Pancreas (tissue), 10 donors: ENCODE measurements at regions not wholly inside any gene's neighbourhood (a gene's known extent, or its start where the extent isn't known, plus 50 kb on each side); places are given as distances from the start of the nearest gene placed in this dataset.

Experiments
- ATAC-seq, 4 donors: fragments of 200-7000 bp; cut with Tn5 transposase; one replicate each; pipeline versions ENCODE4 v1.8.0 to v1.9.1; 2020; ENCODE audit warnings: mild to moderate bottlenecking in 4 of 4, moderate library complexity in 4 of 4
- DNase-seq, 6 donors: peaks; one replicate each; pipeline ENCODE4 v3.0.0-alpha.2; 2020
- FAIRE-seq: peaks from 2 replicates; lab custom pipeline; 2012; peaks lifted over from hg19 to GRCh38; lab: Jason Lieb, UNC
- H3K27ac ChIP-seq, 4 donors: fragments of 200-600 bp; sonication (generic); 1 replicate in 3 of 4; 2 replicates in 1 of 4; pipeline versions ENCODE4 v1.5.0 to v1.8.0; 2020
- H3K27me3 ChIP-seq, 4 donors: fragments of 200-600 bp; one replicate each; pipeline ENCODE4 v1.8.0; 2021
- H3K36me3 ChIP-seq, 3 donors: fragments of 200-600 bp; sonication (generic) in 1 of 3; one replicate each; pipeline versions ENCODE4 v1.5.0 to v1.8.0; 2020 to 2021
- H3K4me1 ChIP-seq, 3 donors: fragments of 200-600 bp; one replicate each; pipeline ENCODE4 v1.8.0; 2021
- H3K4me3 ChIP-seq, 4 donors: fragments of 200-600 bp; sonication (generic) in 2 of 4; one replicate each; pipeline versions ENCODE4 v1.5.0 to v1.8.0; 2020 to 2021
- H3K9me3 ChIP-seq, 4 donors: fragments of 200-600 bp; one replicate each; pipeline ENCODE4 v1.8.0; 2021
- WGBS, 2 donors: extraction: QIAGEN DNeasy Blood & Tissue Kit; methylation state at CpG; one replicate each; pipeline ENCODE4 v1.1.7; 2013; 5-methylcytosine and 5-hydroxymethylcytosine counted together
- intact Hi-C, 3 donors: fragments of 100-400 bp; cut with DNase I; formaldehyde crosslinking; loops; one replicate each; pipeline versions ENCODE4 v1.11.1 to v1.14.2; 2022
- TF ChIP-seq, protein P1 (sequence below), 4 donors: fragments of 200-600 bp; sonication (generic) in 3 of 4; IDR thresholded peaks; one replicate each; pipeline versions ENCODE4 v1.5.0 to v1.8.0; 2021; ENCODE audit warnings: antibody characterized with exemption in 4 of 4
- donor health status: healthy with polysubstance abuse.
- donor health status: DM: no; HTN: no; CAD: no; lungs with moderate emphysema.
- donor health status: DM: no; HTN: no; CAD: no.
- donor health status: control.
- donor health status: control.
- donor health status: Bipolar disorder and iron deficiency.
- donor health status: DM: yes; HTN: yes; CAD: no.
- donor health status: DM: no; HTN: no; CAD: no.
- donor health status: DM: no; HTN: no; CAD: no.
- donor health status: DM: yes; HTN: yes; CAD: no.

DNA sequence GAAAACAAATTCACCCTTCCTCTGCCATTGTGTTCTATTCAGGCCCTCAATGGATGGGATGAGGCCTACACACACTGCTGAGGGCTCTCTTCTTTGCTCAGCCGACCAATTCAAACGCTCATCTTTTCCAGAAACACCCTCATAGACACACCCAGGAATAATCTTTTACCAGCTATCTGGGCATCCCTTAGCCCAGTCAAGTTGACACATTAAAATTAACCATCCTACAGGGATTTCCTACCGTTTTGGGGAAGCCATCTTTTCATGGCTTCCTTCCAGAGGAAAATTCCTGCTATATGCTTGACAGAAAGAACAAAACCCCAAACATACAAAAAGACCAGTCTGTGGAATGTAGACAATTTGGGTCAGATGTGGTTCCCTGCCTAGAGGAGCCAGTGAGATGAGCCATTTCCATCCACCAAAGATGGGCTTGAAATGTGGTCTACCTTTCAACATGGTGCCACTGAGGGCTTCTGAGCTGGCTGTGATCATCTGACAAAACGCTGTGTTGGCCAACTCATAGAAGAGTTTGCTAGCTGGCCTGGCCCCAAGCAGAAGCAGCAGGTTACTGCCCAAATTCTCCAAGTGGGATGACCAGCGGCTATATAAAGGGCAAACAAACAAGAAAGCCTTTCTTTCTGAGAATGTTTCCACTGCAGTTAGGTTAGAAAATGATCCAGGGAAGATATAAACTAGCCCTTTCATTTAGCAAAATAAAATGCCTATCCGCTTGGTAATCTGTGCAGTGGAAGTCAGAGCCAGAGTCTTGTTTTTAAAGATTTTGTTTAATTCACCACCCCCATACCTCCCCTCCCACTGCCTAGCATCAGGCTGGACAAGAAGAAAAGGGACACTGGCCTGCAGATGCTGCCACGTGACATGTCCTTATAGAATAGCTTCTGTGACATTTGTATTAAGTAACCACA, 69.1 kb upstream of the MRPS6 start:
- no peak for ATAC-seq
- intact Hi-C loops, result no loop called here

DNA sequence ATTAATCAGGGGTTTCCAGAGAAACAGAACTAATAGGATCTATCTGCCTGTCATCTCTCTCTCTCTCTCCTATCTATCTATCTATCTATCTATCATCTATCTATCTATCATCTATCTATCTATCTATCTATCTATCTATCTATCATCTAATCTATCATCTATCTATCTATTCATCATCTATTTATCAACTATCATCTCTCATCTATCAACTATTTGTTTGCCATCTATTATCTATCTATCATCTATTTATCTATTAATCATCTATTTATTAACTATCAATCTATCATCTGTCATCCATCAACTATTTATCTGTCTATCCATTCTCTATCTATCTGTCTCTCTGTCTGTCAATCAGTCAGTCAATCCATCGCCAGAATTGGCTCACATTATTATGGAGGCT, 70.0 kb upstream of the MRPS6 start:
- H3K27me3 ChIP-seq, result no peaks in the 10 kb centered on the region
- DNase-seq (no peak), FAIRE-seq (no peak), ATAC-seq (no peak)
- intact Hi-C loops, result no loop called here
- WGBS, 2 donors, result 77 to 98% methylated on average over 1 of the region's 1 CpG
- no peaks in the 10 kb centered on the region for H3K4me1 ChIP-seq
- no peaks in the 10 kb centered on the region for H3K9me3 ChIP-seq
- H3K27ac ChIP-seq, result no peak overlapping the region
- H3K4me3 ChIP-seq, result no peak overlapping the region
- TF ChIP-seq, protein P1, sequence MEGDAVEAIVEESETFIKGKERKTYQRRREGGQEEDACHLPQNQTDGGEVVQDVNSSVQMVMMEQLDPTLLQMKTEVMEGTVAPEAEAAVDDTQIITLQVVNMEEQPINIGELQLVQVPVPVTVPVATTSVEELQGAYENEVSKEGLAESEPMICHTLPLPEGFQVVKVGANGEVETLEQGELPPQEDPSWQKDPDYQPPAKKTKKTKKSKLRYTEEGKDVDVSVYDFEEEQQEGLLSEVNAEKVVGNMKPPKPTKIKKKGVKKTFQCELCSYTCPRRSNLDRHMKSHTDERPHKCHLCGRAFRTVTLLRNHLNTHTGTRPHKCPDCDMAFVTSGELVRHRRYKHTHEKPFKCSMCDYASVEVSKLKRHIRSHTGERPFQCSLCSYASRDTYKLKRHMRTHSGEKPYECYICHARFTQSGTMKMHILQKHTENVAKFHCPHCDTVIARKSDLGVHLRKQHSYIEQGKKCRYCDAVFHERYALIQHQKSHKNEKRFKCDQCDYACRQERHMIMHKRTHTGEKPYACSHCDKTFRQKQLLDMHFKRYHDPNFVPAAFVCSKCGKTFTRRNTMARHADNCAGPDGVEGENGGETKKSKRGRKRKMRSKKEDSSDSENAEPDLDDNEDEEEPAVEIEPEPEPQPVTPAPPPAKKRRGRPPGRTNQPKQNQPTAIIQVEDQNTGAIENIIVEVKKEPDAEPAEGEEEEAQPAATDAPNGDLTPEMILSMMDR (IDR thresholded peaks at IDR 0.05), result no peak
- no peaks in the 10 kb centered on the region for H3K36me3 ChIP-seq

More for the DNA sequence above, 69.1 kb upstream of the MRPS6 start:
- TF ChIP-seq, protein P1 (IDR thresholded peaks at IDR 0.05), result no peak
- Histone ChIP-seq H3K27ac (no peak overlapping the region), H3K36me3 (no peaks in the 10 kb centered on the region), H3K27me3 (no peaks in the 10 kb centered on the region), H3K4me1 (no peaks in the 10 kb centered on the region), H3K4me3 (no peak overlapping the region), H3K9me3 (no peaks in the 10 kb centered on the region)
- FAIRE-seq, result no peak
- no peak for DNase-seq
- WGBS, 2 donors, result 75 to 81% methylated on average over 7 of the region's 7 CpGs

DNA sequence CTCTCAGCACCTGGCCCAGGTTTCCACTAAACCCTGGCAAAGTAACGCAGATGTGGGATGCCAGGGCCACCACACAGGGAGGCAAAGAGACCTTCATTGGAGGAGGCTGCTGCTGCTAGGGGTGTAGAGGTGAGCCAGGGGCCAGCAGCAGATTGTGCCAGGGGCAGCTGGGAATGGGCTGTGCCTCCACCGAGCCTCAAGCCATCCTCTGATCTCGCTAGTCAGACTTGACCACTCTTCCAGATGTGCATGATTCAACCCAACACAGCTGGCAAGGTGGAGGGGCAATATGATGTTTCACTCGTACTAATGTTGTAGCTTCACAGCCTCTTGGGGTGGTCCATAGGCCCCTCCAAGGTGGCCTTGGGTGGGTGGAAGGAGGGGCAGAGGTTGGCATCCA, 73.0 kb upstream of the MRPS6 start:
- FAIRE-seq (no peak), DNase-seq (no peak), ATAC-seq (no peak)
- H3K9me3 ChIP-seq, result no peaks in the 10 kb centered on the region
- TF ChIP-seq, protein P1 (IDR thresholded peaks at IDR 0.05), result no peak
- H3K27ac ChIP-seq, result no peak overlapping the region
- intact Hi-C loops, result no loop called here
- H3K4me1 ChIP-seq, result no peaks in the 10 kb centered on the region
- WGBS, 2 donors, result 80 to 84% methylated on average over 4 of the region's 4 CpGs
- H3K4me3 ChIP-seq, result no peak overlapping the region
- no peaks in the 10 kb centered on the region for H3K36me3 ChIP-seq
- H3K27me3 ChIP-seq, result no peaks in the 10 kb centered on the region

DNA sequence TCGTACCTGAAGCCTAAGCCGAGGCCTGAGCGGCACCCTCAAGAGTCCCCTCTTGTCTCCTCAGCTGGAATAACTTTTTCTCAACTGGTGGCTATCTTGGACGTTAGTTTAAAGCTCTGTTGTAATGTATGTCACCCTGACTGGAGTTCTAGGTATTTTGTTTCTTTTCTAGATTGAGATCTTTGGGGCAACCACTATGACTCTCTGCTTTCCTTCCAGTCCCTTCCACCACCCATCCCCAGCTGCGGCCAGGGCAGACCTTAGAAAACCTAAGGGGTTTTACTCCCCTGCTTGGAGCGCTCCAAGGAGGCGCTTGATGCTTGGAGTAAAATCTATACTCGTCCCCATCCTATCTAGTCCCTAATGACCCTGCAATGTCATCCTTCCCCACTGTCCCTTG, 74.6 kb upstream of the MRPS6 start:
- DNase-seq, result no peak
- no peak for ATAC-seq
- intact Hi-C loops, result no loop called here
- Histone ChIP-seq H3K36me3 (no peaks in the 10 kb centered on the region), H3K9me3 (no peaks in the 10 kb centered on the region), H3K4me3 (no peak overlapping the region), H3K27me3 (no peaks in the 10 kb centered on the region), H3K27ac (no peak overlapping the region), H3K4me1 (no peaks in the 10 kb centered on the region)
- TF ChIP-seq, protein P1 (IDR thresholded peaks at IDR 0.05), result no peak
- no peak for FAIRE-seq
- WGBS, 2 donors, result 79 to 85% methylated on average over 8 of the region's 8 CpGs

DNA sequence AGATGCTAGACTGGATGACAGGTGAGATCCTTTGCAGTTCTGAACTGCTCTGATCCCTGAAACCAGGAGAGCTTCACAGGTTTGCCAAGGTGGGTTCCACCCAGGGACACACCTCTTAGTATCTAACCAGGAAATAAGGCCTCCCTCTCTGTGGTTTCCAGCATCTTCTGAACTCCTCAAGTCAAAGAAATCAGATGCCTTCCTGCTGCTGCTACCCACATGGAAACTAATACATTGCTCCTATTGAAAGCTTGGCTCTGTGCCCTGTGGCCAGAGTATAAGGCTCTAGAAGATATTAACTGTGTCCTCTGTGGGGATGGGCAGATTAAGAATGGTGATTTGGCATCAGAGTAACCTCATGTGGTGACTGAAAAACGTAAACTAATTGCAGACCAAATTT, 75.0 kb upstream of the MRPS6 start:
- no peak for DNase-seq
- H3K4me3 ChIP-seq, result no peak overlapping the region
- no peak overlapping the region for H3K27ac ChIP-seq
- H3K4me1 ChIP-seq, result no peaks in the 10 kb centered on the region
- 35 to 48% methylated on average over 1 of the region's 1 CpG for WGBS, 2 donors
- TF ChIP-seq, protein P1 (IDR thresholded peaks at IDR 0.05), result no peak
- no peaks in the 10 kb centered on the region for H3K9me3 ChIP-seq
- ATAC-seq, result no peak
- no peak for FAIRE-seq
- intact Hi-C loops, result no loop called here
- no peaks in the 10 kb centered on the region for H3K27me3 ChIP-seq
- H3K36me3 ChIP-seq, result no peaks in the 10 kb centered on the region
